ENCODE measurements at regions not wholly inside any gene's neighbourhood (a gene's known extent, or its start where the extent isn't known, plus 50 kb on each side); places are given as distances from the start of the nearest gene placed in this dataset.
"Not testable (repeated sequence)": the region's sequence is repeated elsewhere in the genome, so short reads cannot be mapped to it uniquely, and the experiment has no call there.

- ATAC-seq; H3K9me3 Mint-ChIP-seq; H3K27me3 Mint-ChIP-seq; H3K36me3 Mint-ChIP-seq (ENCODE audit: low read depth); H3K4me1 Mint-ChIP-seq; DNase-seq; H3K4me3 Mint-ChIP-seq; H3K27ac Mint-ChIP-seq: not testable (repeated sequence)
Observed at GRCh38 chr1:224012807-224013434, 101.0 kb upstream of the FBXO28 start.

- H3K36me3 Mint-ChIP-seq (ENCODE audit: low read depth); ATAC-seq; H3K9me3 Mint-ChIP-seq; H3K4me1 Mint-ChIP-seq; H3K27me3 Mint-ChIP-seq; DNase-seq; H3K27ac Mint-ChIP-seq; H3K4me3 Mint-ChIP-seq: not testable (repeated sequence)
Observed at GRCh38 chr1:224012162-224012561, 101.7 kb upstream of the FBXO28 start.

GRCh38 chr1:224011751-224012150 is 102.2 kb upstream of the FBXO28 start:
- not testable (repeated sequence) for H3K4me1 Mint-ChIP-seq; H3K36me3 Mint-ChIP-seq (ENCODE audit: low read depth); ATAC-seq; DNase-seq; H3K9me3 Mint-ChIP-seq; H3K27me3 Mint-ChIP-seq; H3K4me3 Mint-ChIP-seq; H3K27ac Mint-ChIP-seq

DNA sequence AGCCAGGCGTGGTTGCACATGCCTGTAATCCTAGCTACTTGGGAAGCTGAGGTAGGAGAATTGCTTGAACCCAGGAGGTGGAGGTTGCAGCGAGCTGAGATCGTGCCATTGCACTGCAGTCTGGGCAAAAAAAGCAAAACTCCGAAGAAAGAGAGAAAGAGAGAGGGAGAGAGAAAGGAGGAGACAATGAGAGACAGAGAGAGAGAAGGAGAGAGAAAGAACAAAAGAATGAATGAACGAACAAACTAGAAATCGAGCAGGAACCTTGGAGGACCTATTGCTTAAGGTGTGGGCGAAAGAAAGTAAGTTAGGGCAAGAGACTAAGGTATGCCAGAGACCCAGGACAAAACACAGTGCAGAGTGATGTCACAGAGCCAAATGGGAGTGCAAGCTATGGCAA is 102.8 kb upstream of the FBXO28 start:
- not testable (repeated sequence) for H3K27me3 Mint-ChIP-seq; H3K4me3 Mint-ChIP-seq; H3K27ac Mint-ChIP-seq; H3K36me3 Mint-ChIP-seq (ENCODE audit: low read depth); H3K4me1 Mint-ChIP-seq; ATAC-seq; H3K9me3 Mint-ChIP-seq; DNase-seq

- H3K9me3 Mint-ChIP-seq, ATAC-seq, DNase-seq, H3K27ac Mint-ChIP-seq, H3K4me1 Mint-ChIP-seq, H3K4me3 Mint-ChIP-seq, H3K27me3 Mint-ChIP-seq: not testable (repeated sequence)
- peaks cover 13% of the 10 kb centered on the region for H3K36me3 Mint-ChIP-seq (ENCODE audit: low read depth)
Observed at GRCh38 chr1:224005973-224006372, 107.9 kb upstream of the FBXO28 start.

DNA sequence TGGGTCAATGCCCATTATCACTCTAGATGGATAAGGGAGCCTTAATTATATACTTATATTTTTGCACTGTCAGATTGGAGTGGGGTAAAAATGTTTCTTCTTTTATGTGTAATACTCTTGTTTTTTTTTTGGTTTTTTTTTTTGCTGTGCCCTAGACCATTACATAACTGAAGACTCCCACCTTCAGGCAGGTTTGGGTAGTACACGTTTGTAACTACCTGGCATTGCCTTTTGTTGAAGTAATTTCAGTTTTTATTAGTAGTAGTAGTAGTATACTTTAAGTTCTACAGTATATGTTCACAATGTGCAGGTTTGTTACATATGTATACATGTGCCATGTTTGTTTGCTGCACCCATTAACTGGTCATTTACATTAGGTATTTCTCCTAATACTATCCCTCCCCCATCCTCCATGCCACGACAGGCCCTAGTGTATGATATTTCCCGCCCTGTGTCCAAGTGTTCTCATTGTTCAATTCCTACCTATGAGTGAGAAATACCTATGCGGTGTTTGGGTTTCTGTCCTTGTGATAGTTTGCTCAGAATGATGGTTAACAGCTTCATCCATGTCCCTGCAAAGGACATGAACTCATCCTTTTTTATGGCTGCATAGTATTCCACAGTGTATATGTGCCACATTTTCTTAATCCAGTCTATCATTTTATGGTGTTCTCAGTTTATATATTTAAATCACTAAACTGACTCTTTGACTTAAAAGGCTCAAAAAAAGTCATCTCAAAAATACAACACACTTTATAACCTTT is 109.2 kb upstream of the FBXO28 start:
- not testable (repeated sequence) for ATAC-seq

GRCh38 chr1:224003896-224004295 is 110.0 kb upstream of the FBXO28 start:
- not testable (repeated sequence) for H3K4me1 Mint-ChIP-seq, H3K27me3 Mint-ChIP-seq, ATAC-seq, H3K4me3 Mint-ChIP-seq, H3K9me3 Mint-ChIP-seq, H3K27ac Mint-ChIP-seq, DNase-seq
- peaks cover 13% of the 10 kb centered on the region for H3K36me3 Mint-ChIP-seq (ENCODE audit: low read depth)

More for the DNA sequence above, 109.2 kb upstream of the FBXO28 start:
- H3K36me3 Mint-ChIP-seq (ENCODE audit: low read depth) = peaks cover 13% of the 10 kb centered on the region
- not testable (repeated sequence) for H3K27ac Mint-ChIP-seq, H3K4me3 Mint-ChIP-seq, H3K27me3 Mint-ChIP-seq, H3K4me1 Mint-ChIP-seq, H3K9me3 Mint-ChIP-seq
- peak; percentile 33 for DNase-seq

DNA sequence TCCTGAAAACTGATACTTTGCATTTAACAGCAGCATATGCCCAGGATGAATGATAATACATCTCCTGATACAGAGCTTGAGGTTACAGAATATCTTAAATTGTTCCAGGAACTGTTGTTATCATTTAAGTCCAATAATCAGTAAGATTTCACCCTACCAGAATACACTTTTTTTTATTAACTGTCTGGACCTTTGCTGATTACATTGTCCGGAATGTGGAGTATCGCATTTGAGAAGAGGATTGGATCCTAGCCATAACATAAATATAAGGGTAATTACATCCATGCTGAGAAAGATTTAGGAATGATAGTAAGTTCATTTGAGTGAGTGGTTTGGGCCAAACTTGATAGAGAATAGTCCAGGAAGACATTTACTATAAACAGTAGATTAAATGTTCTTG is 112.2 kb upstream of the FBXO28 start:
- H3K9me3 Mint-ChIP-seq, H3K4me3 Mint-ChIP-seq, DNase-seq, ATAC-seq, H3K27ac Mint-ChIP-seq, H3K27me3 Mint-ChIP-seq, H3K4me1 Mint-ChIP-seq: not testable (repeated sequence)
- H3K36me3 Mint-ChIP-seq (ENCODE audit: low read depth) = peaks cover 15% of the 10 kb centered on the region

- not testable (repeated sequence) for H3K27ac Mint-ChIP-seq; DNase-seq; H3K9me3 Mint-ChIP-seq; ATAC-seq; H3K4me1 Mint-ChIP-seq; H3K4me3 Mint-ChIP-seq; H3K27me3 Mint-ChIP-seq; H3K36me3 Mint-ChIP-seq (ENCODE audit: low read depth)
Observed at GRCh38 chr1:223999761-224000160, 114.2 kb upstream of the FBXO28 start.

GRCh38 chr1:223998676-223999455 is 115.0 kb upstream of the FBXO28 start:
- not testable (repeated sequence) for H3K9me3 Mint-ChIP-seq; ATAC-seq; H3K27me3 Mint-ChIP-seq; H3K4me1 Mint-ChIP-seq; H3K4me3 Mint-ChIP-seq; H3K27ac Mint-ChIP-seq; DNase-seq; H3K36me3 Mint-ChIP-seq (ENCODE audit: low read depth)

- ATAC-seq; H3K9me3 Mint-ChIP-seq; DNase-seq; H3K36me3 Mint-ChIP-seq (ENCODE audit: low read depth); H3K27ac Mint-ChIP-seq; H3K4me3 Mint-ChIP-seq; H3K27me3 Mint-ChIP-seq: not testable (repeated sequence)
- H3K4me1 Mint-ChIP-seq = peaks cover 11% of the 10 kb centered on the region
Observed at GRCh38 chr1:223996376-223996775, 117.5 kb upstream of the FBXO28 start.

- not testable (repeated sequence) for H3K9me3 Mint-ChIP-seq; H3K27me3 Mint-ChIP-seq; H3K4me1 Mint-ChIP-seq; H3K36me3 Mint-ChIP-seq (ENCODE audit: low read depth)
- peak overlapping the region; percentile 95 for H3K4me3 Mint-ChIP-seq
- ATAC-seq = peak; percentile 100
- peak overlapping the region; percentile 99 for H3K27ac Mint-ChIP-seq
- peak; percentile 100 for DNase-seq
Observed at GRCh38 chr1:223992456-223993246, 121.3 kb upstream of the FBXO28 start.

- H3K27ac Mint-ChIP-seq; DNase-seq; H3K4me1 Mint-ChIP-seq; H3K27me3 Mint-ChIP-seq; H3K9me3 Mint-ChIP-seq; H3K4me3 Mint-ChIP-seq; H3K36me3 Mint-ChIP-seq (ENCODE audit: low read depth); ATAC-seq: not testable (repeated sequence)
Observed at GRCh38 chr1:223991297-223991857, 122.5 kb upstream of the FBXO28 start.

- H3K9me3 Mint-ChIP-seq; H3K4me1 Mint-ChIP-seq; H3K36me3 Mint-ChIP-seq (ENCODE audit: low read depth); H3K4me3 Mint-ChIP-seq; H3K27ac Mint-ChIP-seq; H3K27me3 Mint-ChIP-seq; ATAC-seq; DNase-seq: not testable (repeated sequence)
Observed at GRCh38 chr1:223961985-223962384, 116.2 kb upstream of the TP53BP2 start.
